ENCODE measurements at regions not wholly inside any gene's neighbourhood (a gene's known extent, or its start where the extent isn't known, plus 50 kb on each side); places are given as distances from the start of the nearest gene placed in this dataset.

GRCh38 chr1:117770981-117771531 is 158.4 kb downstream of the GDAP2 start:
- no peaks in the 10 kb centered on the region for H3K4me1 Mint-ChIP-seq
- Histone ChIP-seq H3K36me3 (ENCODE audit: control insufficient read depth in 2 of 3, insufficient read depth in 3 of 3, low read length in 3 of 3) (no peaks in the 10 kb centered on the region), H3K9me3 (ENCODE audit: control insufficient read depth in 2 of 3, low read length in 3 of 3) (peaks cover 9 to 22% (median 11%) of the 10 kb centered on the region in 3 experiments), H3K27ac (ENCODE audit: low read depth, low read length) (no peak overlapping the region), H3K4me3 (ENCODE audit: low read length) (no peak overlapping the region), H3K4me1 (ENCODE audit: control insufficient read depth in 2 of 2, insufficient read depth in 2 of 2, low read length in 2 of 2) (no peaks in the 10 kb centered on the region), H3K27me3 (ENCODE audit: control insufficient read depth in 2 of 2, insufficient read depth in 2 of 2, low read length in 2 of 2) (no peaks in the 10 kb centered on the region)
- intact Hi-C loops (cut with micrococcal nuclease): no loop called here
- ChIA-PET CTCF (no interaction called here), POLR2A (no interaction called here)
- H3K4me3 Mint-ChIP-seq: no peak overlapping the region
- peaks cover 4 to 21% (median 11%) of the 10 kb centered on the region in 5 donors for H3K36me3 Mint-ChIP-seq
- ATAC-seq (no peak), DNase-seq (no peak)
- H3K9me3 Mint-ChIP-seq: peaks cover 12 to 69% (median 35%) of the 10 kb centered on the region in 11 donors
- H3K27ac Mint-ChIP-seq: peak overlapping the region in 1 of 9 donors; percentile 26
- peaks cover 13 to 49% (median 38%) of the 10 kb centered on the region in 5 donors for H3K27me3 Mint-ChIP-seq

- DNase-seq (no peak), ATAC-seq (no peak)
- H3K4me1 ChIP-seq (ENCODE audit: control insufficient read depth in 2 of 2, insufficient read depth in 2 of 2, low read length in 2 of 2): no peaks in the 10 kb centered on the region
- no peak overlapping the region for H3K27ac Mint-ChIP-seq
- H3K27me3 ChIP-seq (ENCODE audit: control insufficient read depth in 2 of 2, insufficient read depth in 2 of 2, low read length in 2 of 2): no peaks in the 10 kb centered on the region
- H3K4me3 Mint-ChIP-seq: no peak overlapping the region
- POLR2A ChIA-PET: no interaction called here
- peaks cover 2 to 34% (median 16%) of the 10 kb centered on the region in 5 donors for H3K27me3 Mint-ChIP-seq
- no peaks in the 10 kb centered on the region for H3K36me3 ChIP-seq (ENCODE audit: control insufficient read depth in 2 of 3, insufficient read depth in 3 of 3, low read length in 3 of 3)
- H3K36me3 Mint-ChIP-seq: no peaks in the 10 kb centered on the region
- no peaks in the 10 kb centered on the region for H3K9me3 ChIP-seq (ENCODE audit: control insufficient read depth in 2 of 3, low read length in 3 of 3)
- CTCF ChIA-PET: no interaction called here
- intact Hi-C loops (cut with micrococcal nuclease): no loop called here
- H3K27ac ChIP-seq (ENCODE audit: low read depth, low read length): no peak overlapping the region
- peaks cover 0 to 2% (median 0%) of the 10 kb centered on the region in 7 donors for H3K4me1 Mint-ChIP-seq
- no peak overlapping the region for H3K4me3 ChIP-seq (ENCODE audit: low read length)
- peaks cover 0 to 3% (median 0%) of the 10 kb centered on the region in 11 donors for H3K9me3 Mint-ChIP-seq
Observed at GRCh38 chr1:117779364-117779763, 150.1 kb downstream of the GDAP2 start.

GRCh38 chr1:117780687-117781475 is 148.5 kb downstream of the GDAP2 start:
- Histone ChIP-seq H3K4me1 (ENCODE audit: control insufficient read depth in 2 of 2, insufficient read depth in 2 of 2, low read length in 2 of 2) (no peaks in the 10 kb centered on the region), H3K9me3 (ENCODE audit: control insufficient read depth in 2 of 3, low read length in 3 of 3) (no peaks in the 10 kb centered on the region), H3K27ac (ENCODE audit: low read depth, low read length) (no peak overlapping the region), H3K36me3 (ENCODE audit: control insufficient read depth in 2 of 3, insufficient read depth in 3 of 3, low read length in 3 of 3) (no peaks in the 10 kb centered on the region), H3K4me3 (ENCODE audit: low read length) (no peak overlapping the region), H3K27me3 (ENCODE audit: control insufficient read depth in 2 of 2, insufficient read depth in 2 of 2, low read length in 2 of 2) (no peaks in the 10 kb centered on the region)
- H3K4me1 Mint-ChIP-seq: peaks cover 0 to 7% (median 6%) of the 10 kb centered on the region in 7 donors
- H3K27ac Mint-ChIP-seq: no peak overlapping the region
- peaks cover 0 to 4% (median 0%) of the 10 kb centered on the region in 11 donors for H3K9me3 Mint-ChIP-seq
- DNase-seq: no peak
- intact Hi-C loops (cut with micrococcal nuclease): no loop called here
- ATAC-seq: no peak
- peaks cover 0 to 28% (median 14%) of the 10 kb centered on the region in 5 donors for H3K27me3 Mint-ChIP-seq
- ChIA-PET CTCF (no interaction called here), POLR2A (no interaction called here)
- H3K4me3 Mint-ChIP-seq: no peak overlapping the region
- no peaks in the 10 kb centered on the region for H3K36me3 Mint-ChIP-seq

- Mint-ChIP-seq H3K4me3 (no peak overlapping the region), H3K27ac (no peak overlapping the region), H3K4me1 (peaks cover 0 to 9% (median 6%) of the 10 kb centered on the region in 7 donors), H3K36me3 (no peaks in the 10 kb centered on the region), H3K9me3 (peaks cover 0 to 4% (median 0%) of the 10 kb centered on the region in 11 donors), H3K27me3 (peaks cover 0 to 32% (median 24%) of the 10 kb centered on the region in 5 donors)
- Histone ChIP-seq H3K4me1 (ENCODE audit: control insufficient read depth in 2 of 2, insufficient read depth in 2 of 2, low read length in 2 of 2) (no peaks in the 10 kb centered on the region), H3K27ac (ENCODE audit: low read depth, low read length) (no peak overlapping the region), H3K9me3 (ENCODE audit: control insufficient read depth in 2 of 3, low read length in 3 of 3) (no peaks in the 10 kb centered on the region), H3K4me3 (ENCODE audit: low read length) (no peak overlapping the region), H3K27me3 (ENCODE audit: control insufficient read depth in 2 of 2, insufficient read depth in 2 of 2, low read length in 2 of 2) (no peaks in the 10 kb centered on the region), H3K36me3 (ENCODE audit: control insufficient read depth in 2 of 3, insufficient read depth in 3 of 3, low read length in 3 of 3) (no peaks in the 10 kb centered on the region)
- ATAC-seq: no peak
- no peak for DNase-seq
- POLR2A ChIA-PET: no interaction called here
- intact Hi-C loops (cut with micrococcal nuclease): no loop called here
- CTCF ChIA-PET: no interaction called here
Observed at GRCh38 chr1:117782056-117782455, 147.4 kb downstream of the GDAP2 start.

- DNase-seq: no peak
- CTCF ChIA-PET: no interaction called here
- no peak overlapping the region for H3K27ac Mint-ChIP-seq
Observed at GRCh38 chr1:117783606-117784396, 145.6 kb downstream of the GDAP2 start.

GRCh38 chr1:117788014-117788413 is 141.4 kb downstream of the GDAP2 start:
- POLR2A ChIA-PET: no interaction called here
- Histone ChIP-seq H3K27me3 (ENCODE audit: control insufficient read depth in 2 of 2, insufficient read depth in 2 of 2, low read length in 2 of 2) (peaks cover 0 to 4% of the 10 kb centered on the region in 2 donors), H3K27ac (ENCODE audit: low read depth, low read length) (no peak overlapping the region), H3K36me3 (ENCODE audit: control insufficient read depth in 2 of 3, insufficient read depth in 3 of 3, low read length in 3 of 3) (no peaks in the 10 kb centered on the region), H3K4me3 (ENCODE audit: low read length) (no peak overlapping the region), H3K9me3 (ENCODE audit: control insufficient read depth in 2 of 3, low read length in 3 of 3) (no peaks in the 10 kb centered on the region), H3K4me1 (ENCODE audit: control insufficient read depth in 2 of 2, insufficient read depth in 2 of 2, low read length in 2 of 2) (no peaks in the 10 kb centered on the region)
- CTCF ChIA-PET: no interaction called here
- no peak for DNase-seq
- ATAC-seq: no peak
- Mint-ChIP-seq H3K27me3 (peaks cover 5 to 14% (median 12%) of the 10 kb centered on the region in 5 donors), H3K4me3 (no peak overlapping the region), H3K36me3 (no peaks in the 10 kb centered on the region), H3K9me3 (peaks cover 0 to 4% (median 0%) of the 10 kb centered on the region in 11 donors), H3K27ac (no peak overlapping the region), H3K4me1 (peaks cover 0 to 7% (median 6%) of the 10 kb centered on the region in 7 donors)
- intact Hi-C loops (cut with micrococcal nuclease): no loop called here

More at GRCh38 chr1:117783606-117784396, 145.6 kb downstream of the GDAP2 start:
- no peaks in the 10 kb centered on the region for H3K27me3 ChIP-seq (ENCODE audit: control insufficient read depth in 2 of 2, insufficient read depth in 2 of 2, low read length in 2 of 2)
- Mint-ChIP-seq H3K4me1 (peaks cover 0 to 9% (median 6%) of the 10 kb centered on the region in 7 donors), H3K36me3 (no peaks in the 10 kb centered on the region), H3K27me3 (peaks cover 0 to 26% (median 22%) of the 10 kb centered on the region in 5 donors), H3K4me3 (no peak overlapping the region), H3K9me3 (peaks cover 0 to 4% (median 0%) of the 10 kb centered on the region in 11 donors)
- H3K27ac ChIP-seq (ENCODE audit: low read depth, low read length): no peak overlapping the region
- ATAC-seq: no peak
- H3K36me3 ChIP-seq (ENCODE audit: control insufficient read depth in 2 of 3, insufficient read depth in 3 of 3, low read length in 3 of 3): no peaks in the 10 kb centered on the region
- POLR2A ChIA-PET: no interaction called here
- intact Hi-C loops (cut with micrococcal nuclease): no loop called here
- no peaks in the 10 kb centered on the region for H3K4me1 ChIP-seq (ENCODE audit: control insufficient read depth in 2 of 2, insufficient read depth in 2 of 2, low read length in 2 of 2)
- H3K4me3 ChIP-seq (ENCODE audit: low read length): no peak overlapping the region
- H3K9me3 ChIP-seq (ENCODE audit: control insufficient read depth in 2 of 3, low read length in 3 of 3): no peaks in the 10 kb centered on the region

All from naive thymus-derived CD4-positive, alpha-beta T cell (primary cell).